ENCODE measurements at regions not wholly inside any gene's neighbourhood (a gene's known extent, or its start where the extent isn't known, plus 50 kb on each side); places are given as distances from the start of the nearest gene placed in this dataset.

DNA sequence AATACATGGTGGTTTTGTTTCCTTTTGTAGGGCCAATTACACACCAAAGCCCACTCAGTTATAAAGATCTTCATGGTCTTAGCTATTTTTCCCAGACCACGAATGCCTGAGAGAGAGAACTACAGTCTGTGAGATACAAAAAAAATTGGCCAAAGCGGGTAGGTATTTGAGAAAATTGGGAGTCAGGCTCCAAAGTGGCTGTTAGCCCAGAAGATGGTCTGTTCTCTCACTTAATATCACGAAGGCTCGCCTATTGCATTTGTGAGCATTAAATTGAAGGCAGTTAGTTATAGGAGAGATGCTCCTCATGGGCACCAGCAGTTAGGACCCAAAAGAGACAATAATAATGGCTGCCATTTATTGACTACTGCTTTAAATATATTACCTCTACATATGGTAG lies 342.7 kb downstream of the PLPP3 start:
- TF ChIP-seq, protein P1, sequence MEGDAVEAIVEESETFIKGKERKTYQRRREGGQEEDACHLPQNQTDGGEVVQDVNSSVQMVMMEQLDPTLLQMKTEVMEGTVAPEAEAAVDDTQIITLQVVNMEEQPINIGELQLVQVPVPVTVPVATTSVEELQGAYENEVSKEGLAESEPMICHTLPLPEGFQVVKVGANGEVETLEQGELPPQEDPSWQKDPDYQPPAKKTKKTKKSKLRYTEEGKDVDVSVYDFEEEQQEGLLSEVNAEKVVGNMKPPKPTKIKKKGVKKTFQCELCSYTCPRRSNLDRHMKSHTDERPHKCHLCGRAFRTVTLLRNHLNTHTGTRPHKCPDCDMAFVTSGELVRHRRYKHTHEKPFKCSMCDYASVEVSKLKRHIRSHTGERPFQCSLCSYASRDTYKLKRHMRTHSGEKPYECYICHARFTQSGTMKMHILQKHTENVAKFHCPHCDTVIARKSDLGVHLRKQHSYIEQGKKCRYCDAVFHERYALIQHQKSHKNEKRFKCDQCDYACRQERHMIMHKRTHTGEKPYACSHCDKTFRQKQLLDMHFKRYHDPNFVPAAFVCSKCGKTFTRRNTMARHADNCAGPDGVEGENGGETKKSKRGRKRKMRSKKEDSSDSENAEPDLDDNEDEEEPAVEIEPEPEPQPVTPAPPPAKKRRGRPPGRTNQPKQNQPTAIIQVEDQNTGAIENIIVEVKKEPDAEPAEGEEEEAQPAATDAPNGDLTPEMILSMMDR (IDR thresholded peaks at IDR 0.05; ENCODE audit: insufficient read depth, low read length), result no peak
- H3K4me3 ChIP-seq (ENCODE audit: low read depth, low read length), result no peak overlapping the region
- DNase-seq (ENCODE audit: low read depth), result no peak

DNA sequence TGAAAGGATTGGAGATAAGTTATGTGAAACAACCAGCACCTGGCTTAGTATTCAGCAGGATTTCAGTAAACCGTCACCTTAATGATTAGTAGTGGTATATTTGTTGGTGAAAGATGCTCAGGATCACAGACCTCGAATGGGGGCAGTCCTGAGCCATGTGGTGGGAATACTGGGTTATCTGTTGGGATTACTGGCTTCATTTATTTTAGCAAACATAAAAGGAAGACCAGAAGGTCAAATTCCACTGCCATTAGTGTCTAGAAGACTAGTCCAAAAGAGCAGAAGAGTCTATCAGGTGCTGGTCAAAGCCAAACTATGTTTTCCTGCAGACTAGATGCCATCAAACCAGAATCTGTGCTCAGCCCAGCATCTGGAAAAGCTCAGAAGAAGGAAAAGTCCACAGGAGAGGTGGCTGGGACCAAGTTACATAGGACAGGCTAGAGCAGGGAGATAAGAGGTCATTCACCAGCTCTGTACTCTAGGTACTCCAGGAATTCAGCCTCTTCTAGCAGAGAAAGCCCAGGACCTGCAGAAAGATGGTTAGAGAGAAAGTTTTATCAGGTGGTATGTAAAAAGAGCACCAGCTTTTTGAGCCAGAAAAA lies 343.4 kb downstream of the PLPP3 start:
- no peak overlapping the region for H3K4me3 ChIP-seq (ENCODE audit: low read depth, low read length)
- TF ChIP-seq, protein P1 (IDR thresholded peaks at IDR 0.05; ENCODE audit: insufficient read depth, low read length), result no peak
- DNase-seq (ENCODE audit: low read depth), result peak; percentile 4

DNA sequence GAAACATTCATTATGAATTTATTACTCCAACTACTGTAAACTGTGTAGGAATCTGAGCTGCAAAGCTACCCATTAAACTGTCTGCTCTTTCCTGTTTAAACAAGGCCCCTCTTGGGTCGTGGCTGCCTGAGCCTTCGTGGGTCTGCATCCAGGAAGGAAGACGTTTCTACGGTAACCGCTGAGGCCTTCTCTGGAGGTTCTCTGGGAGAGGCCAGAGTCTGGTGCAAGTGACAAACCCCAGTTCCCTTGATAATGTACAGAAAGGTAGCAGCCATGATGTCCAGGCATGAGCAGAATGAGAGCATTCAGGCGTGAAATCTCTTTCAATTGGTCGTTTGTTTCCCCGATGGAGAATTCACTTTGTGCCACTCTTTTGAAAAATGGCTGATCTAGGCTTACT lies 350.2 kb downstream of the PLPP3 start:
- TF ChIP-seq, protein P1 (IDR thresholded peaks at IDR 0.05; ENCODE audit: insufficient read depth, low read length), result no peak
- H3K4me3 ChIP-seq (ENCODE audit: low read depth, low read length), result no peak overlapping the region
- no peak for DNase-seq (ENCODE audit: low read depth)

DNA sequence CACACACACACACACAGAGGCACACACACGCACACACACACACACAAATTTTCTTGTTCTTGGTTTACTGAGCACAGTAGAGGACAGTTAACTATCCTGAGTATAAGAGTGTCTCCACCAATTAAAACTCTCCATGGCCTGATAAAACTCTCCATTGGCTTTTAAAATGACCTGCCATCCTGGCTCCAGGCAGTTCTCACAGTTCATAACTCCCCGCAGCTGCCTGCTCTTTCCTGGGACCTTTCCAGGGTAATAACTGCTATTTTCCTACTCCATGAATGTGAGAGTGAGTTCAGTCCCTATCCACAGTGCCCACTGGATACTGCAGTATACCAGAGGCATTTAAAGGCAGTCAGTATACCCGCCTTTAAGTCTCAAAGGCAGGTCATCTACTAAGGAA lies 351.5 kb downstream of the PLPP3 start:
- no peak overlapping the region for H3K4me3 ChIP-seq (ENCODE audit: low read depth, low read length)
- TF ChIP-seq, protein P1 (IDR thresholded peaks at IDR 0.05; ENCODE audit: insufficient read depth, low read length), result no peak
- no peak for DNase-seq (ENCODE audit: low read depth)

DNA sequence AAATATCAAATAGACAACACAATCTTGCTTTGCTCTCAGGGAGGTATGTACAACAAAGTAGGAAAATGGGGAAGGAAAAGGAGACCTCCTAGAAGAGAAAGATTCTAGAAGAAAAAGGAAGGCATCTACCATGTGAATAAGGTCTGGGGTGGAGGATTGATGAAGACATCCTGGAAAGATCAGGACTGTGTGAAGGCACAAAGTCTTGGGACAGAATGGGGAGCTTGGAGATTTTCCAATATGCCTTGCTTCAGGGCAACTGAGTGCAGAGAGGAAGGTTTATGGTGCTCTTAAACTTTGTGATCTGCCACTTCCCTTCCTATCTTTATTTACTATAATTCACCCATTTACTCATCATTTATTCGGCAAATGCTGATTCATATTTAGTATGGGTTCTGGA lies 352.0 kb downstream of the PLPP3 start:
- TF ChIP-seq, protein P1 (IDR thresholded peaks at IDR 0.05; ENCODE audit: insufficient read depth, low read length), result no peak
- no peak for DNase-seq (ENCODE audit: low read depth)
- H3K4me3 ChIP-seq (ENCODE audit: low read depth, low read length), result no peak overlapping the region

DNA sequence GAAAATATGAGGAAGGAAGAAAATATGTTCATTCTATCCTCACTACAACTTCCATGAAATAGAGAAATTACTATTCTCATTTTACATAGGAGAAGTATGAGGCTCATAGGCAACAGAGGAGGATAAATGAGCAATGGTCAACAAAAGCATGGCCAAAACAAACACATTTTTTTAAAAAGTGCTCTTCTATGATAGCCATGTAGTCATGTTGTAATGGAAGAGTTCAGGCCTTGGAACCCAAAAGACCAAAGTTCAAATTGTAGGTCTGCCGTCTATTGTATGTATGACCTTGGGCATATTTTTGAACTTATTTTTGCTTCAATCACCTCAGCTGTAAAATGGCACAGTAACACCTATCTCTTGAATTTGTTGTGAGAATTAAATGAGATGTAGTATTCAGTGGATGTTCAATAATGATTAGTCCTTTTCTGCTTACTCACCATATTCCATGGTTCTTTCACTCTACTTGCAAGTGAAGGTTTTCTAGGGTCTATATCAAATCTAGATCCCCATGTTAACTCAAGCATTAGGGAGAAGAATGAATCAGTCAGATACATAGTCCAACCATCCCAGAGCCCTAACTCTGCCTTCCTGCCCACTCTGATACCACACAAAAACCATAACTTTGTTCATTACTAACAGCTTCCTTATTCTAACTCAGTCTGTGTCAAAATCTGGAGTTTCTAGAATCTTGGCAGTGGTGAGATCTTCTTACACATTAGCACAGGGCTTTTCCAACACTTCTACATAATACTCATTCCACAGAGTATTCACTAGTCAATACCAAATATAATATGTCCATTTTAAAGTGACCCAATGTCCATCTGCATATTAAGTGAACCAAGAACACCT lies 353.2 kb downstream of the PLPP3 start:
- H3K4me3 ChIP-seq (ENCODE audit: low read depth, low read length), result no peak overlapping the region
- no peak for DNase-seq (ENCODE audit: low read depth)
- TF ChIP-seq, protein P1 (IDR thresholded peaks at IDR 0.05; ENCODE audit: insufficient read depth, low read length), result no peak
